Nephron (organoid): ENCODE measurements at regions not wholly inside any gene's neighbourhood (a gene's known extent, or its start where the extent isn't known, plus 50 kb on each side); places are given as distances from the start of the nearest gene placed in this dataset.

ENCODE experiments used
- H3K27ac Mint-ChIP-seq, 3 experiments: 2 replicates each; pipeline ENCODE4 v1.8.0; 2020; ENCODE audit warnings: mixed read lengths in 3 of 3, mild to moderate bottlenecking in 2 of 3, moderate library complexity in 1 of 3
- H3K27me3 Mint-ChIP-seq: 2 replicates; pipeline ENCODE4 v1.8.0; 2021; ENCODE audit warnings: low read depth, mild to moderate bottlenecking, moderate library complexity, mixed read lengths
- H3K36me3 Mint-ChIP-seq: 2 replicates; pipeline ENCODE4 v1.8.0; 2020; ENCODE audit warnings: low read depth, mixed read lengths
- H3K4me1 Mint-ChIP-seq: 2 replicates; pipeline ENCODE4 v1.8.0; 2020; ENCODE audit warnings: mixed read lengths
- H3K4me3 Mint-ChIP-seq, 3 experiments: 2 replicates each; pipeline ENCODE4 v1.8.0; 2020; ENCODE audit warnings: mild to moderate bottlenecking in 3 of 3, mixed read lengths in 3 of 3, moderate library complexity in 2 of 3
- H3K9me3 Mint-ChIP-seq: 2 replicates; pipeline ENCODE4 v1.8.0; 2020; ENCODE audit warnings: mixed read lengths
- CTCF ChIP-seq, 3 experiments: fragments of 200-600 bp; sonication (generic); IDR thresholded peaks; one replicate each; pipeline ENCODE4 v1.5.0; 2021; ENCODE audit warnings: antibody characterized with exemption in 3 of 3; ENCODE audit not compliant: unreplicated experiment in 3 of 3

GRCh38 chr3:24033818-24034217, 88.7 kb downstream of the NR1D2 start:
- H3K9me3 Mint-ChIP-seq, result peaks cover 14% of the 10 kb centered on the region
- no peak for TF ChIP-seq CTCF (IDR thresholded peaks at IDR 0.05; ENCODE audit: unreplicated experiment in 3 of 3)
- no peak overlapping the region for H3K27ac Mint-ChIP-seq
- H3K27me3 Mint-ChIP-seq, result no peaks in the 10 kb centered on the region
- no peaks in the 10 kb centered on the region for H3K36me3 Mint-ChIP-seq
- H3K4me3 Mint-ChIP-seq, result no peak overlapping the region
- H3K4me1 Mint-ChIP-seq, result no peaks in the 10 kb centered on the region

GRCh38 chr3:24034464-24034863, 89.4 kb downstream of the NR1D2 start:
- Mint-ChIP-seq H3K36me3 (no peaks in the 10 kb centered on the region), H3K27me3 (no peaks in the 10 kb centered on the region), H3K27ac (no peak overlapping the region), H3K9me3 (peaks cover 14% of the 10 kb centered on the region), H3K4me1 (no peaks in the 10 kb centered on the region), H3K4me3 (no peak overlapping the region)
- no peak for TF ChIP-seq CTCF (IDR thresholded peaks at IDR 0.05; ENCODE audit: unreplicated experiment in 3 of 3)

GRCh38 chr3:24037971-24038370, 92.9 kb downstream of the NR1D2 start:
- peaks cover 2% of the 10 kb centered on the region for H3K9me3 Mint-ChIP-seq
- H3K27me3 Mint-ChIP-seq, result no peaks in the 10 kb centered on the region
- TF ChIP-seq CTCF (IDR thresholded peaks at IDR 0.05; ENCODE audit: unreplicated experiment in 3 of 3), result no peak
- no peak overlapping the region for H3K4me3 Mint-ChIP-seq
- H3K4me1 Mint-ChIP-seq, result peaks cover 16% of the 10 kb centered on the region
- no peaks in the 10 kb centered on the region for H3K36me3 Mint-ChIP-seq
- H3K27ac Mint-ChIP-seq, result no peak overlapping the region

GRCh38 chr3:24040311-24040710, 95.2 kb downstream of the NR1D2 start:
- Mint-ChIP-seq H3K27me3 (no peaks in the 10 kb centered on the region), H3K36me3 (no peaks in the 10 kb centered on the region), H3K27ac (peak overlapping the region in 1 of 3 experiments; percentile 42), H3K4me3 (no peak overlapping the region), H3K4me1 (peaks cover 26% of the 10 kb centered on the region), H3K9me3 (no peaks in the 10 kb centered on the region)
- TF ChIP-seq CTCF (IDR thresholded peaks at IDR 0.05; ENCODE audit: unreplicated experiment in 3 of 3), result no peak

GRCh38 chr3:24042174-24043059, 97.3 kb downstream of the NR1D2 start:
- TF ChIP-seq CTCF (IDR thresholded peaks at IDR 0.05; ENCODE audit: unreplicated experiment in 3 of 3), result no peak
- H3K9me3 Mint-ChIP-seq, result no peaks in the 10 kb centered on the region

GRCh38 chr3:24043168-24043567, 98.1 kb downstream of the NR1D2 start:
- no peaks in the 10 kb centered on the region for H3K27me3 Mint-ChIP-seq
- H3K4me3 Mint-ChIP-seq, result no peak overlapping the region
- no peaks in the 10 kb centered on the region for H3K9me3 Mint-ChIP-seq
- H3K4me1 Mint-ChIP-seq, result peaks cover 32% of the 10 kb centered on the region
- no peaks in the 10 kb centered on the region for H3K36me3 Mint-ChIP-seq
- H3K27ac Mint-ChIP-seq, result peak overlapping the region in 2 of 3 experiments; percentile 72 to 90
- TF ChIP-seq CTCF (IDR thresholded peaks at IDR 0.05; ENCODE audit: unreplicated experiment in 3 of 3), result no peak

More at GRCh38 chr3:24042174-24043059, 97.3 kb downstream of the NR1D2 start:
- peaks cover 26% of the 10 kb centered on the region for H3K4me1 Mint-ChIP-seq
- H3K36me3 Mint-ChIP-seq, result no peaks in the 10 kb centered on the region
- H3K4me3 Mint-ChIP-seq, result peak overlapping the region in 1 of 3 experiments; percentile 40
- H3K27me3 Mint-ChIP-seq, result no peaks in the 10 kb centered on the region
- peak overlapping the region in 2 of 3 experiments; percentile 72 to 90 for H3K27ac Mint-ChIP-seq
